ENCODE measurements at regions not wholly inside any gene's neighbourhood (a gene's known extent, or its start where the extent isn't known, plus 50 kb on each side); places are given as distances from the start of the nearest gene placed in this dataset.

DNA sequence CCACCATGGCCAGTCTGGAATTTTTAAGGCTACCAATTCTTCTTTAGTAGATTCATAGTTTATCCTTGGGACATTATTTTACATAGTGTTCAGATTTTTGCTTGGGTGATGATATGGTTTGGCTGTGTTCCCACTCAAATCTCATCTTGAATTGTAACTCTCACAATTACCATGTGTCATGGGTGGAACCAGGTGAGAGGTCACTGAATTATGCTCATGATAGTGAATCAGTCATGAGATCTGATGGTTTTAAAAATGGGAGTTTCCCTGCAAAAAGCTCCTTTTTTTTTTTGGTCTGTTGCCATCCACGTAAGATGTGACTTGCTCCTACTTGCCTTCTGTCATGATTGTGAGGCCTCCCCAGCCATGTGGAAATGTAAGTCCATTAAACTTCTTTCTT, 163.9 kb downstream of the GABRG2 start:
- no peak overlapping the region for H3K4me3 ChIP-seq (ENCODE audit: low read depth, low read length)
- H3K27me3 ChIP-seq (ENCODE audit: control insufficient read depth, insufficient read depth, low read length), result no peaks in the 10 kb centered on the region
- TF ChIP-seq CTCF (IDR thresholded peaks at IDR 0.05; ENCODE audit: insufficient read depth, low read length, severe bottlenecking), result no peak
- H3K36me3 ChIP-seq (ENCODE audit: control insufficient read depth, insufficient read depth, low read length), result no peaks in the 10 kb centered on the region
- FAIRE-seq, result no peak
- DNase-seq (ENCODE audit: low read depth), result peak; percentile 51

DNA sequence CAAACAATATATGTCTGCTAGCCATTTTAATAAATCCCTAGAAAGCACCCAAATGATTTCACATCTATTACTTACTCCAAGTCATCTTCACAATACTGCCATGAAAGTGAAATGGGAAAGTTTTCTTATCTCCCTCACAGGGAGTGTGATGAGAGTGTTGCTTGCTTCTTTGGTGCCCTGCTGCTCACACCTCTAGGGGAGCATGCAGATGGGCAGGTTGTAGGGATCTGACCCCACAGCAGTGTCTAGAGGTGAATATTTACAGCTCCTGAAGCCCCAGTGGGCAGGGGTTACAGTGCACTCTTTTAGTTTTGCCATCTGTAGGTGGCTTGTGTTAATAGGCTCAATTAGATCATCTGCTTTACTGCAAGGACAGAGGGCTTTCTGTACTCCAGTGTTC, 173.2 kb downstream of the GABRG2 start:
- no peak for TF ChIP-seq CTCF (IDR thresholded peaks at IDR 0.05; ENCODE audit: insufficient read depth, low read length, severe bottlenecking)
- H3K36me3 ChIP-seq (ENCODE audit: control insufficient read depth, insufficient read depth, low read length), result no peaks in the 10 kb centered on the region
- FAIRE-seq, result no peak
- no peaks in the 10 kb centered on the region for H3K27me3 ChIP-seq (ENCODE audit: control insufficient read depth, insufficient read depth, low read length)
- no peak for DNase-seq (ENCODE audit: low read depth)
- H3K4me3 ChIP-seq (ENCODE audit: low read depth, low read length), result no peak overlapping the region

- no peak for TF ChIP-seq CTCF (IDR thresholded peaks at IDR 0.05; ENCODE audit: insufficient read depth, low read length, severe bottlenecking)
- H3K36me3 ChIP-seq (ENCODE audit: control insufficient read depth, insufficient read depth, low read length), result no peaks in the 10 kb centered on the region
- DNase-seq (ENCODE audit: low read depth) (no peak), FAIRE-seq (no peak)
- no peak overlapping the region for H3K4me3 ChIP-seq (ENCODE audit: low read depth, low read length)
- H3K27me3 ChIP-seq (ENCODE audit: control insufficient read depth, insufficient read depth, low read length), result no peaks in the 10 kb centered on the region
Observed at GRCh38 chr5:162242416-162242815, 174.8 kb downstream of the GABRG2 start.

DNA sequence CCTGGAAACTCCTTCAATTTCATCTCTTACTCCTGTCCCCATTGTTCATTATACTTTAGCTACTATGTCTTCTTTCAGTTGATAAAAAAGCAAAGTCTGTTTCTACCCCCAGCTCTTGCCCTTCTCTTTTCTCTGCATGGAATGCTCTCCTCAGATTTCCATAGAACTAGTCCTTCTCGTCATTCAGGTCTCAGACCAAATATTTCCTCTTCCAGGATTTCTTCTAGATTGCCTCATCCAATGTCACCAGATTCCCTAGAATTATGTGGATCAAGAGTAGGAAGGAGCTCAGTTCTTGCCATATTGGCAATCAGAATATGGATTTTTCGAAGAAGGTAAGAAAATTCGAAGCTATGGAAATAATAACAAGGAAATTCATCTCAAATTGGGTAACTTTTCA, 176.1 kb downstream of the GABRG2 start:
- no peak for FAIRE-seq

GRCh38 chr5:162248107-162248713, 180.6 kb downstream of the GABRG2 start:
- Histone ChIP-seq H3K36me3 (ENCODE audit: control insufficient read depth, insufficient read depth, low read length) (no peaks in the 10 kb centered on the region), H3K4me3 (ENCODE audit: low read depth, low read length) (no peak overlapping the region), H3K27me3 (ENCODE audit: control insufficient read depth, insufficient read depth, low read length) (no peaks in the 10 kb centered on the region)
- no peak for TF ChIP-seq CTCF (IDR thresholded peaks at IDR 0.05; ENCODE audit: insufficient read depth, low read length, severe bottlenecking)
- no peak for DNase-seq (ENCODE audit: low read depth)
- no peak for FAIRE-seq

More for the DNA sequence above, 176.1 kb downstream of the GABRG2 start:
- no peak for TF ChIP-seq CTCF (IDR thresholded peaks at IDR 0.05; ENCODE audit: insufficient read depth, low read length, severe bottlenecking)
- DNase-seq (ENCODE audit: low read depth), result no peak
- no peaks in the 10 kb centered on the region for H3K36me3 ChIP-seq (ENCODE audit: control insufficient read depth, insufficient read depth, low read length)
- H3K27me3 ChIP-seq (ENCODE audit: control insufficient read depth, insufficient read depth, low read length), result no peaks in the 10 kb centered on the region
- no peak overlapping the region for H3K4me3 ChIP-seq (ENCODE audit: low read depth, low read length)

DNA sequence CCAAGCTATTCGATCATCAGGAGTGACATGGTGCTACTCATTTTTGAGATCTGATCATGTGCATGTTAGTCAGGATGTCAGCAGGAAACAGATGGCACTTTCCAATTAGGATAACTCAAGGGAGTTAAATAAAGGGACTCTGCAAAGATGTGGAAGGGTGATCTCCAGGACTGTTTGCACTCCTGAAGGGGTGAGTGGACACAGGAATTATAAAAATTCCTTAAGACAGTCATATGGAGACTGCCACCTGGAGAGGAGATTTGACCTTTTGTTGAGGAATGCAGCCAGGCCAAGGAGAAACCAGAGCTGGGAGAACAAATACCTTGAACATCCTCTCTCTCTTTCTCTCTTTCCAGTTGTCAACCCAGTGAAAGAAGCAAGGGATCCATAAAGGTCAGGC, 189.1 kb downstream of the GABRG2 start:
- H3K36me3 ChIP-seq (ENCODE audit: control insufficient read depth, insufficient read depth, low read length), result no peaks in the 10 kb centered on the region
- H3K4me3 ChIP-seq (ENCODE audit: low read depth, low read length), result no peak overlapping the region
- no peak for TF ChIP-seq CTCF (IDR thresholded peaks at IDR 0.05; ENCODE audit: insufficient read depth, low read length, severe bottlenecking)
- no peak for FAIRE-seq
- no peaks in the 10 kb centered on the region for H3K27me3 ChIP-seq (ENCODE audit: control insufficient read depth, insufficient read depth, low read length)
- DNase-seq (ENCODE audit: low read depth), result no peak
